ENCODE measurements at regions not wholly inside any gene's neighbourhood (a gene's known extent, or its start where the extent isn't known, plus 50 kb on each side); places are given as distances from the start of the nearest gene placed in this dataset.

DNA sequence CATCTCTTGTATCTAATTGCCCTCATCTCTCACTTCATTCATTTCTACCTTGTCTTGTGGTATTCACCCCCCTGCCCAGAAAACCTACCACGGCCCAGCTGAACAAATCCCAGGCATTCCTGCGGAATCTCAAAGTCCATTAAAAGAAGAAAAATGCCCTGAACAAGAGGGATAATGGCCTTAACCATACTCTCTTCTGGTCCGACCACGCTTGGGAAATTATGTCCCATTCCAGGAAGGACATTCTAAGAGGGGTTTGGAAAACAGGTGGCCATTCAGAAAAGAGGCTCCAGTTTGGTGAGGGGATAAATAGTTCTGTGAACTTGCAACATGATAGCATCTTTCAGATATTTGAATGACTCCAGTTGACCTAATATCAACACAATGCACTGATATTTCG, 349.9 kb upstream of the ZNF521 start:
- H3K4me1 ChIP-seq (ENCODE audit: control insufficient read depth, insufficient read depth, low read length), result no peaks in the 10 kb centered on the region
- H3K9me3 ChIP-seq (ENCODE audit: control insufficient read depth, insufficient read depth, low read length), result no peaks in the 10 kb centered on the region
- H3K4me3 ChIP-seq (ENCODE audit: low read length), result no peak overlapping the region
- no peaks in the 10 kb centered on the region for H3K27me3 ChIP-seq (ENCODE audit: control insufficient read depth, insufficient read depth, low read length)
- DNase-seq (ENCODE audit: low read depth, low spot score), result no peak
- no peaks in the 10 kb centered on the region for H3K36me3 ChIP-seq (ENCODE audit: control insufficient read depth, insufficient read depth, low read length)
- WGBS (ENCODE audit: insufficient coverage, insufficient read length), result no CpG with 5 or more reads among the region's 5 CpGs
- H3K27ac ChIP-seq (ENCODE audit: low read length), result no peak overlapping the region

DNA sequence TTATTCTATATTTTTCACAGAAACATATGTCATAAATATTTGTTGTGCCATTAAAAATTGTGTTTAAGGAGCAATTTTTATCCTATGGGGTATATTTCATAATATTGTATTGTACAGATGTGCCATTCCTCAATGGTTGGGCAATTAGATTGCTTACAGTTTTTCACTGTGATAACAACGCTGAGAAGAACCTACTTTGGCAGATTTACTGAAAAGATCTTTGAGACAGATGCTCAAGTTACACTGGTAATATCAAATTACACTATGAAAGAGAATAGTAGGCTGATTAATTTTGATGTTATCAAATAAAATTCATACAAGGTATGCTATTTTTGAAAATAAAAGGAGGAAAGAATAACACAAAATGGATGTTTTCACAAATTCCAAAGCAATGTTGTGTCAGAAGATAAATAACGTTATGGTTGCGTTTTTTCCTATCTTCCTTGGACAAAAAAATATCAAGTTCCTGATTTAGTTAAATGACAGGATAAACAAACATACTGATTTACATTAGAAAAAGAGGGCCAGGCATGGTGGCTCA, 335.1 kb upstream of the ZNF521 start:
- H3K27me3 ChIP-seq (ENCODE audit: control insufficient read depth, insufficient read depth, low read length), result no peaks in the 10 kb centered on the region
- no peak overlapping the region for H3K4me3 ChIP-seq (ENCODE audit: low read length)
- no peak overlapping the region for H3K27ac ChIP-seq (ENCODE audit: low read length)
- WGBS (ENCODE audit: insufficient coverage, insufficient read length), result no CpG with 5 or more reads among the region's 3 CpGs
- no peak for DNase-seq (ENCODE audit: low read depth, low spot score)
- no peaks in the 10 kb centered on the region for H3K9me3 ChIP-seq (ENCODE audit: control insufficient read depth, insufficient read depth, low read length)
- H3K4me1 ChIP-seq (ENCODE audit: control insufficient read depth, insufficient read depth, low read length), result no peaks in the 10 kb centered on the region
- H3K36me3 ChIP-seq (ENCODE audit: control insufficient read depth, insufficient read depth, low read length), result no peaks in the 10 kb centered on the region

DNA sequence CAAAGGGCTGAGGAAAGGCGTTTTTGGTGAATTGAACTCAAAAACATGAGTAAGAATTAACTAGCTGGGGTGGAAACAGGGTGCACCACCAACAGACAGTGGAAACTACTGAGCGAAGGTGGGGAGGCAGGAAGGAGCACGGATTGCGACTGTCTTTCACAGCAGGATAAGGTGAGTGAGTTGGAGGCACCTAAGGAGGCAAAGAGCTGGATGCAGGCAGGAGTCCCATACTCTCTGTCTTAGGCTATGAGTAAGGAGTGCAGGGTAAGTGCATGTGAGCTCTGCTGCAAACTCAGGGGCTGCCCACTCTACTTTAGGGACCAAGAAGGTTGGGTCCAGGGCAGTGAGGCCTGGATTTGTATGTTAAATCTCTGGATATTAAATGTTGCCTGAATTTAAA, 333.1 kb upstream of the ZNF521 start:
- no CpG with 5 or more reads among the region's 4 CpGs for WGBS (ENCODE audit: insufficient coverage, insufficient read length)
- no peak for DNase-seq (ENCODE audit: low read depth, low spot score)
- Histone ChIP-seq H3K36me3 (ENCODE audit: control insufficient read depth, insufficient read depth, low read length) (no peaks in the 10 kb centered on the region), H3K9me3 (ENCODE audit: control insufficient read depth, insufficient read depth, low read length) (no peaks in the 10 kb centered on the region), H3K4me3 (ENCODE audit: low read length) (no peak overlapping the region), H3K27ac (ENCODE audit: low read length) (no peak overlapping the region), H3K4me1 (ENCODE audit: control insufficient read depth, insufficient read depth, low read length) (no peaks in the 10 kb centered on the region), H3K27me3 (ENCODE audit: control insufficient read depth, insufficient read depth, low read length) (no peaks in the 10 kb centered on the region)

DNA sequence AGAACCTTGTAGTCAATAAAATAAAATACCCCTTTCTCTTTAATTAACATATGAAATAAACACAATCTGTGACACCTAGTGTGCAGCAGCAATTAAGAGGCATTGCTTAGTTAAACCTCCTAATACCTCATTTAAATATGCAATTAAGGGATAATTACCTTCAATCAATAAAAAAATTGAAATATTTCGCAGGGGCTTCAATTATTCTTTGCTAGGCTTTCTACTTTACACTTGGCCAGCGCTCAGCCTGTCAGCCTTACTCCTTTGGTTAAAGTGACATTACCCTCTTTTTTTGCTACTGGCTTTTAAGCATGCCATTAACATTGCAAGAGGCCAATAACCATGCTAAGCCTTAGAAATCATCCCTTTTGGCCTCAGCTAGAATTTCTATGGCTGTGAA, 327.5 kb upstream of the ZNF521 start:
- Histone ChIP-seq H3K27ac (ENCODE audit: low read length) (no peak overlapping the region), H3K36me3 (ENCODE audit: control insufficient read depth, insufficient read depth, low read length) (no peaks in the 10 kb centered on the region), H3K4me1 (ENCODE audit: control insufficient read depth, insufficient read depth, low read length) (peaks cover 3% of the 10 kb centered on the region; the same call in 1 of the 2 replicates), H3K4me3 (ENCODE audit: low read length) (no peak overlapping the region), H3K27me3 (ENCODE audit: control insufficient read depth, insufficient read depth, low read length) (no peaks in the 10 kb centered on the region), H3K9me3 (ENCODE audit: control insufficient read depth, insufficient read depth, low read length) (no peaks in the 10 kb centered on the region)
- no CpG with 5 or more reads among the region's 2 CpGs for WGBS (ENCODE audit: insufficient coverage, insufficient read length)
- no peak for DNase-seq (ENCODE audit: low read depth, low spot score)

DNA sequence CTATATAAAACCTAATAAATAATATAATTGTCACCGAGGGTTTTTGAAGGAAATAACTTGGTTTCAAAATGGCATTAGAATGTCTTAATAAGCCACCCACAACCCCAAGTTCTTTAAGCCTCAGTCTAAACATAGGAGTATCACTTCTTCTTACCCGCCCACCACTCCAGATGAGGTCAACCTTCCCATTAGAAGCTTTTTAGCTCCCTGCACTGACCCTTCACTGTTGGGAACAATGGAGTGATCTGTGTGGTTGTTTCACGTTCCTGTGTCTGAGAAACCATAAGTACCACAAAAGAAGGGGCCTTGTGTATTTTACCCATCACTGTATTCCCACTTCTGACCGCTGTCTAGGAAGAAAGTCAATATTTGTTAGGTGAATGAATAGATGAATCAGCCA, 326.3 kb upstream of the ZNF521 start:
- no CpG with 5 or more reads among the region's 4 CpGs for WGBS (ENCODE audit: insufficient coverage, insufficient read length)

DNA sequence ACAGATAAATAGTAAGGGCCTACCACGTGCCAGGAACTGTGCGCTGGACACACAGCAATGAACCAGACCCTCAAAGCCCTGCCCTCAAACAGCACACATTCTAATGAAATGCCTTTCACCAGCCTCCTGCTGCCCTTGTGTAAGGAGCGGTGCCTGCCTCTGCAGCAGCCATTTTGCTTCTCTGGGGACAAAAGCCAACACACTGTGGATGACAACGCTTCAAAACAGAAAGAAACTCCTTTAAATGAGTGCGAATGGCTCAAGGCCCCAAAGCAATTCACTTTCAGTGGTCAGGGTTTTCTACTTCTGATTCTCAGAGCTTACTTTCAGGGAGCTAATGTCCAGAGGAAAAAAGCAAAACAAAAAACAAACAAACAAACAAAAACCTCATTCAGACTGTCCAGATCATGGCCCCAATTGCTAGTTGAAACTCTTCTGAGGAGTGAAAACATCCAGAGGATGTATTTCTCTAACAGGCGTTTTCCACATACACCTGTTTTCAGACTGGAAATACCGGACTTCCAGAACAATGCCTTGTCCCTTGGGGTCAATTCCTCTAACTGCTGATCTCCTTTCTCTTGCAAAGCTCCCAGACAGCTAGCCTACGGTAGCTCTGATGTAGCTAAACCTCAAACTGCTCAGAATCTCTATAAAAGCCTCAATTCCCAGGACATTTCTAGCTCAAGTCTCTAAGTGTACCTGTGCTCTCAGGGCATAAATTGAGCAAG, 323.3 kb upstream of the ZNF521 start:
- no CpG with 5 or more reads among the region's 8 CpGs for WGBS (ENCODE audit: insufficient coverage, insufficient read length)
- no peaks in the 10 kb centered on the region for H3K9me3 ChIP-seq (ENCODE audit: control insufficient read depth, insufficient read depth, low read length)
- peak; percentile 48 for DNase-seq (ENCODE audit: low read depth, low spot score)

More for the DNA sequence above, 326.3 kb upstream of the ZNF521 start:
- no peak for DNase-seq (ENCODE audit: low read depth, low spot score)
- Histone ChIP-seq H3K4me3 (ENCODE audit: low read length) (no peak overlapping the region), H3K36me3 (ENCODE audit: control insufficient read depth, insufficient read depth, low read length) (no peaks in the 10 kb centered on the region), H3K27me3 (ENCODE audit: control insufficient read depth, insufficient read depth, low read length) (no peaks in the 10 kb centered on the region), H3K27ac (ENCODE audit: low read length) (no peak overlapping the region), H3K4me1 (ENCODE audit: control insufficient read depth, insufficient read depth, low read length) (peaks cover 3% of the 10 kb centered on the region; the same call in 1 of the 2 replicates), H3K9me3 (ENCODE audit: control insufficient read depth, insufficient read depth, low read length) (no peaks in the 10 kb centered on the region)

DNA sequence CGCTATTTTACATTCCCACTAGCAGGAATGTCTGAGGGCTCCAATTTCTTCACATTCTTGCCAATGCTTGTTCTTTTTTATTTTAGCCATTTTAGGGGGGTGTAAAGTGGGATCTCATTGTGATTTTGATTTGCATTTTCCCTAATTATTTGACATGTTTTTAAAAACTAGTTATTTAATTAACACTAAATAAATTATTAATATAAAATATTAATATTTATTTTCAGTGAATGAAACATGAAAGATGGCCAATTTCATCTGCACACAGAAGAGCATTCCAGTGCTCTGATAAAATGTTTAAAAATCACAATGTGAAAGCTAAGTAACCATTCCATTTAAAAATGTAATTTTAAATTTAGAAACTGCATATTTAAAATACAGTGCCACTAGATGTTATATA, 322.2 kb upstream of the ZNF521 start:
- WGBS (ENCODE audit: insufficient coverage, insufficient read length), result no CpG with 5 or more reads among the region's 1 CpG
- DNase-seq (ENCODE audit: low read depth, low spot score), result no peak
- H3K36me3 ChIP-seq (ENCODE audit: control insufficient read depth, insufficient read depth, low read length), result no peaks in the 10 kb centered on the region
- H3K4me3 ChIP-seq (ENCODE audit: low read length), result no peak overlapping the region
- H3K9me3 ChIP-seq (ENCODE audit: control insufficient read depth, insufficient read depth, low read length), result no peaks in the 10 kb centered on the region
- H3K4me1 ChIP-seq (ENCODE audit: control insufficient read depth, insufficient read depth, low read length), result peaks cover 3% of the 10 kb centered on the region; the same call in 1 of the 2 replicates
- no peaks in the 10 kb centered on the region for H3K27me3 ChIP-seq (ENCODE audit: control insufficient read depth, insufficient read depth, low read length)
- no peak overlapping the region for H3K27ac ChIP-seq (ENCODE audit: low read length)

More for the DNA sequence above, 323.3 kb upstream of the ZNF521 start:
- Histone ChIP-seq H3K27me3 (ENCODE audit: control insufficient read depth, insufficient read depth, low read length) (no peaks in the 10 kb centered on the region), H3K4me1 (ENCODE audit: control insufficient read depth, insufficient read depth, low read length) (peaks cover 3% of the 10 kb centered on the region; the same call in 1 of the 2 replicates), H3K36me3 (ENCODE audit: control insufficient read depth, insufficient read depth, low read length) (no peaks in the 10 kb centered on the region), H3K27ac (ENCODE audit: low read length) (no peak overlapping the region), H3K4me3 (ENCODE audit: low read length) (no peak overlapping the region)

DNA sequence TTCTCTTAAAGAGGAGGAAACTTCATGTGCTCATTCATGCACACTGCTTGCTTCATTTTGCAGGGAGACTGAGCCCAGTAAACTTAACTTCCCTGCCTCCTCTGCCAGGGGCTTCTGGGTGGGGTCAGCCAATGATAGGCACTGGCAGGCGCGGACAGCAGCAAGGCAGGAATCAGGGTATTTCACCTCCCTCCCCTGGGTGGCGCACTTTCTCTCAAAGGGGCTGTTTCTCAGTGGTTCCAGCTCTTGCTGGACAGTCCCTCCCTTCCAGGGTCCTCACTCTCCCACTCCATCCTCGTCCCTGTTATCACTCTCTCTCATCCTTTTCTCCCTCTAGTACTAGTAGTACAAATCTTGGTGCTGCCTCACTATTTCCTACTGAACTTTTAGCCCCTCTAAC, 320.5 kb upstream of the ZNF521 start:
- no peak overlapping the region for H3K4me3 ChIP-seq (ENCODE audit: low read length)
- H3K27me3 ChIP-seq (ENCODE audit: control insufficient read depth, insufficient read depth, low read length), result no peaks in the 10 kb centered on the region
- peak; percentile 50 for DNase-seq (ENCODE audit: low read depth, low spot score)
- no peaks in the 10 kb centered on the region for H3K9me3 ChIP-seq (ENCODE audit: control insufficient read depth, insufficient read depth, low read length)
- no CpG with 5 or more reads among the region's 4 CpGs for WGBS (ENCODE audit: insufficient coverage, insufficient read length)
- no peaks in the 10 kb centered on the region for H3K36me3 ChIP-seq (ENCODE audit: control insufficient read depth, insufficient read depth, low read length)
- H3K4me1 ChIP-seq (ENCODE audit: control insufficient read depth, insufficient read depth, low read length), result peaks cover 3% of the 10 kb centered on the region; the same call in 1 of the 2 replicates
- H3K27ac ChIP-seq (ENCODE audit: low read length), result no peak overlapping the region

DNA sequence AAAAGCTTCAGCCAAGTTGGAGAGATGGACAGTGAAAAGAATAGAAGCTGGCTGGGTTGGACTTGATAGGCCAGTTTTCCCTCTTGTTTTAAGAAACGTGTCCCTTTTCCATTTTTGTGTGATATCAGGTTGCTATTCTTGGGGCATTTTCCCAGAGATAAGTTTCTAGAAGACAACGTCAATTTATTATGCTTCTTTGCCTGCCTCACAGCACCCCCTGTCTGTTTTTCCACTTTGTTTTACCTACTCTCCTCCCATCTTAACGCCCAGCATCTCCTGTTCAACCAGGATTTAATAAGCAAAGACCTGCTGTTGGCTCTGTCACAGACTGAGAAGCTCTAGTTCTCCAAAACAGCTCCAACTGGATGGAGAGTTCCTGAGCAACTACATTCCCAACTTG, 317.8 kb upstream of the ZNF521 start:
- Histone ChIP-seq H3K36me3 (ENCODE audit: control insufficient read depth, insufficient read depth, low read length) (no peaks in the 10 kb centered on the region), H3K9me3 (ENCODE audit: control insufficient read depth, insufficient read depth, low read length) (no peaks in the 10 kb centered on the region), H3K27ac (ENCODE audit: low read length) (no peak overlapping the region), H3K4me1 (ENCODE audit: control insufficient read depth, insufficient read depth, low read length) (no peaks in the 10 kb centered on the region), H3K27me3 (ENCODE audit: control insufficient read depth, insufficient read depth, low read length) (no peaks in the 10 kb centered on the region), H3K4me3 (ENCODE audit: low read length) (no peak overlapping the region)
- DNase-seq (ENCODE audit: low read depth, low spot score), result no peak
- WGBS (ENCODE audit: insufficient coverage, insufficient read length), result no CpG with 5 or more reads among the region's 3 CpGs

DNA sequence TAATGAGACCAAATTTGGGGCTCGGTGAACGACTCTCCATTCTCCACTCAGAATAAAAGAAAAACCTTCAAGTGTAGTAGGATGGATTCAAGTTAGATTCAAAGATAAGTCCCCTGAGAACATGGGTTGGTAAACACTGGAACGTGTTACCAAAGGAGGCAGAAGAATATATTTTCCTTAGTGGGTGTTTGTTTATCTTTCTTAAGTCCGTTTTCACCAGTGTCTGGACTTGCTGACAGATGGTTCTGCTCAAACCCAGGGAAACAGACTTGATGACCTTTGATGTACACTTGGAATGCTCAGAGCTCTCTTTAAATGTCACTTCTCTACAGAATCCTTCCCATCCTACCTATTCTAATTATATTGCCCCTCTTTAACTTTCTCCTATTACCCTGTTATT, 310.3 kb upstream of the ZNF521 start:
- Histone ChIP-seq H3K4me1 (ENCODE audit: control insufficient read depth, insufficient read depth, low read length) (no peaks in the 10 kb centered on the region), H3K9me3 (ENCODE audit: control insufficient read depth, insufficient read depth, low read length) (no peaks in the 10 kb centered on the region), H3K27ac (ENCODE audit: low read length) (no peak overlapping the region), H3K36me3 (ENCODE audit: control insufficient read depth, insufficient read depth, low read length) (no peaks in the 10 kb centered on the region), H3K4me3 (ENCODE audit: low read length) (no peak overlapping the region), H3K27me3 (ENCODE audit: control insufficient read depth, insufficient read depth, low read length) (no peaks in the 10 kb centered on the region)
- DNase-seq (ENCODE audit: low read depth, low spot score), result no peak
- WGBS (ENCODE audit: insufficient coverage, insufficient read length), result no CpG with 5 or more reads among the region's 4 CpGs

DNA sequence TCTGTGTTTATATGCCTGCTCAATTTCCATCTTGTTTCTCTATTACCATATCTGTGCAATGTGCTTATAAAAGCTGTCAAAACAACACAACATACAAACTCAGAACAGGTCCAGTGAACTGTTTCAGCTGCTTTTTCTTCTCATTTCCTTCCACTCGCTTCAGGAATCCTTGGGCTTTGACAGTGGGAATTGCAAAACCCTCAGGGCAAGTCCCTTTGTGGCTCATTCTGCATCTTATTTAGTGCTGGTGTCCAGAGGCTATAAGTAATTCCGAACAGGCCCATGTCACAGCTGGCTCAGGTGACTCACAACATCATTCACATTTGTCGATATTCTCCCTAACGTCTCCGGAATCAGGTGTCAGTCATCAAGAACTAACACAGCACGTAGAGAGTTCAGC, 309.9 kb upstream of the ZNF521 start:
- Histone ChIP-seq H3K9me3 (ENCODE audit: control insufficient read depth, insufficient read depth, low read length) (no peaks in the 10 kb centered on the region), H3K27ac (ENCODE audit: low read length) (no peak overlapping the region), H3K27me3 (ENCODE audit: control insufficient read depth, insufficient read depth, low read length) (no peaks in the 10 kb centered on the region), H3K36me3 (ENCODE audit: control insufficient read depth, insufficient read depth, low read length) (no peaks in the 10 kb centered on the region), H3K4me3 (ENCODE audit: low read length) (no peak overlapping the region), H3K4me1 (ENCODE audit: control insufficient read depth, insufficient read depth, low read length) (no peaks in the 10 kb centered on the region)
- no peak for DNase-seq (ENCODE audit: low read depth, low spot score)
- no CpG with 5 or more reads among the region's 6 CpGs for WGBS (ENCODE audit: insufficient coverage, insufficient read length)

Measured in iPS DF 6.9 (cell line).